DND-41 (cell line): ENCODE measurements at regions not wholly inside any gene's neighbourhood (a gene's known extent, or its start where the extent isn't known, plus 50 kb on each side); places are given as distances from the start of the nearest gene placed in this dataset.

Experiments used
- ATAC-seq: fragments of 200-7000 bp; cut with Tn5 transposase; 3 replicates; pipeline ENCODE4 v1.9.1; 2021; ENCODE audit warnings: low read depth; ENCODE audit not compliant: insufficient read depth
- DNase-seq: peaks from one replicate; pipeline ENCODE4 v3.0.0-alpha.2; 2020
- H2AFZ ChIP-seq: 2 replicates; pipeline ENCODE4 v1.6.0; 2012; ENCODE audit warnings: low read depth, low read length
- H3K27ac ChIP-seq: 2 replicates; pipeline ENCODE4 v1.5.1; 2012; ENCODE audit warnings: low read length, inconsistent platforms
- H3K27me3 ChIP-seq: fragments of 200-600 bp; sonication (generic); 2 replicates; pipeline ENCODE4 v1.6.0; 2012; ENCODE audit warnings: low read length, mild to moderate bottlenecking, inconsistent platforms; ENCODE audit not compliant: insufficient read depth, poor library complexity
- H3K36me3 ChIP-seq: 2 replicates; pipeline ENCODE4 v1.5.1; 2012; ENCODE audit warnings: low read length, inconsistent platforms; ENCODE audit not compliant: insufficient read depth
- H3K4me1 ChIP-seq: 2 replicates; pipeline ENCODE4 v1.5.1; 2012; ENCODE audit warnings: mild to moderate bottlenecking, low read length; ENCODE audit not compliant: insufficient read depth
- H3K4me2 ChIP-seq: 2 replicates; pipeline ENCODE4 v1.6.0; 2012; ENCODE audit warnings: mild to moderate bottlenecking, moderate library complexity, low read length, inconsistent platforms; ENCODE audit not compliant: insufficient read depth
- H3K4me3 ChIP-seq, 2 experiments: fragments of 200-600 bp in 1 of 2; shearing (Covaris generic) in 1 of 2; 2 replicates each; pipeline ENCODE4 v1.5.1; 2012 to 2016; ENCODE audit warnings: inconsistent platforms in 2 of 2, low read length in 2 of 2, mild to moderate bottlenecking in 2 of 2, low read depth in 1 of 2, moderate library complexity in 1 of 2
- H3K79me2 ChIP-seq: 2 replicates; pipeline ENCODE4 v1.6.0; 2012; ENCODE audit warnings: low read length, inconsistent platforms; ENCODE audit not compliant: insufficient read depth
- H3K9ac ChIP-seq: 2 replicates; pipeline ENCODE4 v1.6.0; 2012; ENCODE audit warnings: low read depth, mild to moderate bottlenecking, inconsistent platforms, low read length, moderate library complexity
- H3K9me3 ChIP-seq: 2 replicates; pipeline ENCODE4 v1.5.1; 2012; ENCODE audit warnings: low read length, moderate library complexity, mild to moderate bottlenecking, inconsistent platforms; ENCODE audit not compliant: insufficient read depth, severe bottlenecking
- H4K20me1 ChIP-seq: 2 replicates; pipeline ENCODE4 v1.6.0; 2012; ENCODE audit warnings: low read length; ENCODE audit not compliant: insufficient read depth
- CTCF ChIP-seq: IDR thresholded peaks from 2 replicates; pipeline ENCODE4 v1.5.1; 2012; ENCODE audit warnings: borderline replicate concordance, low read length, moderate library complexity, mild to moderate bottlenecking; ENCODE audit not compliant: poor library complexity, severe bottlenecking; ENCODE audit errors: extremely low read depth
- EZH2 ChIP-seq: IDR thresholded peaks from 3 replicates; pipeline ENCODE4 v1.6.1; 2012; ENCODE audit warnings: borderline replicate concordance, low read depth, mild to moderate bottlenecking, moderate library complexity, low read length, inconsistent platforms; ENCODE audit not compliant: severe bottlenecking

GRCh38 chr2:194452504-194452903 lies 1204.5 kb upstream of the SLC39A10 start:
- Histone ChIP-seq H3K4me3 (no peak overlapping the region), H3K4me1 (no peaks in the 10 kb centered on the region), H2AFZ (no peak overlapping the region), H3K4me2 (no peak overlapping the region), H4K20me1 (no peaks in the 10 kb centered on the region), H3K36me3 (no peaks in the 10 kb centered on the region), H3K79me2 (no peaks in the 10 kb centered on the region), H3K9me3 (no peaks in the 10 kb centered on the region), H3K27me3 (no peaks in the 10 kb centered on the region), H3K27ac (no peak overlapping the region), H3K9ac (no peak overlapping the region)
- no peak for TF ChIP-seq EZH2
- TF ChIP-seq CTCF: no peak
- no peak for DNase-seq
- ATAC-seq: no peak

- Histone ChIP-seq H4K20me1 (no peaks in the 10 kb centered on the region), H3K4me3 (no peak overlapping the region), H3K79me2 (no peaks in the 10 kb centered on the region), H3K27ac (no peak overlapping the region), H3K4me1 (no peaks in the 10 kb centered on the region), H2AFZ (no peak overlapping the region), H3K4me2 (no peak overlapping the region), H3K36me3 (no peaks in the 10 kb centered on the region), H3K27me3 (no peaks in the 10 kb centered on the region), H3K9me3 (no peaks in the 10 kb centered on the region), H3K9ac (no peak overlapping the region)
- DNase-seq: no peak
- no peak for ATAC-seq
- TF ChIP-seq EZH2 (no peak), CTCF (no peak)
Observed at GRCh38 chr2:194445226-194445625, 1211.8 kb upstream of the SLC39A10 start.

GRCh38 chr2:194443926-194444325 lies 1213.1 kb upstream of the SLC39A10 start:
- H3K4me2 ChIP-seq: no peak overlapping the region
- no peak for TF ChIP-seq EZH2
- no peak for TF ChIP-seq CTCF
- H3K79me2 ChIP-seq: no peaks in the 10 kb centered on the region
- H3K9me3 ChIP-seq: no peaks in the 10 kb centered on the region
- no peaks in the 10 kb centered on the region for H3K36me3 ChIP-seq
- H2AFZ ChIP-seq: no peak overlapping the region
- no peak overlapping the region for H3K4me3 ChIP-seq
- H3K4me1 ChIP-seq: no peaks in the 10 kb centered on the region
- H3K27ac ChIP-seq: no peak overlapping the region
- no peak for DNase-seq
- no peaks in the 10 kb centered on the region for H3K27me3 ChIP-seq
- no peaks in the 10 kb centered on the region for H4K20me1 ChIP-seq
- H3K9ac ChIP-seq: no peak overlapping the region
- no peak for ATAC-seq

- no peak overlapping the region for H3K4me2 ChIP-seq
- no peak overlapping the region for H3K9ac ChIP-seq
- H2AFZ ChIP-seq: no peak overlapping the region
- TF ChIP-seq EZH2: no peak
- no peak for TF ChIP-seq CTCF
- no peaks in the 10 kb centered on the region for H3K27me3 ChIP-seq
- H3K27ac ChIP-seq: no peak overlapping the region
- H4K20me1 ChIP-seq: no peaks in the 10 kb centered on the region
- no peaks in the 10 kb centered on the region for H3K36me3 ChIP-seq
- H3K4me1 ChIP-seq: no peaks in the 10 kb centered on the region
- H3K9me3 ChIP-seq: no peaks in the 10 kb centered on the region
- DNase-seq (no peak), ATAC-seq (no peak)
- H3K79me2 ChIP-seq: no peaks in the 10 kb centered on the region
- H3K4me3 ChIP-seq: no peak overlapping the region
Observed at GRCh38 chr2:194424683-194425209, 1232.3 kb upstream of the SLC39A10 start.
